NCI-H2081 (cell line): ENCODE measurements at regions not wholly inside any gene's neighbourhood (a gene's known extent, or its start where the extent isn't known, plus 50 kb on each side); places are given as distances from the start of the nearest gene placed in this dataset.
"Not testable (repeated sequence)": the region's sequence is repeated elsewhere in the genome, so short reads cannot be mapped to it uniquely, and the experiment has no call there.

Experiments
- DNase-seq, 2 experiments: peaks; one replicate each; lab custom pipeline; 2025; lab: John Stamatoyannopoulos, UW

DNA sequence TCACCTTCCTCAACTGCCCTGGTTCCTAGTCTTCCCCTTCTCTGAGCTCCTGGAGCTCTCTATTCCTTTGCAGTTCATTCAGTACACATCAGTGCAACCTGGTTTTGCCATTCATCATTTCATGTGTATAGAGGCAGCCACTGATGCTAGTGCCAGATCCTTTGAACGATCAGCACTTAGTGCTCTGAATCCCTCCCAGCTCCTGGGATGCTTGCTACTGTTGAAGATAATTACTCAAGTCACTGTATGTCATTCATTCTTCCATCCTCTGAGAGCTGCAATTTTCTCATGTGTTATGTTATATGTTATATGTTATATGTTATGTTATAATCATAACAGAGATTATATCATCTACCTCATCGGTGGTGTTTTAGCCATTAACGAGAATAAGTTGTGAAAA is 98.5 kb upstream of the UXS1 start:
- DNase-seq = no peak

DNA sequence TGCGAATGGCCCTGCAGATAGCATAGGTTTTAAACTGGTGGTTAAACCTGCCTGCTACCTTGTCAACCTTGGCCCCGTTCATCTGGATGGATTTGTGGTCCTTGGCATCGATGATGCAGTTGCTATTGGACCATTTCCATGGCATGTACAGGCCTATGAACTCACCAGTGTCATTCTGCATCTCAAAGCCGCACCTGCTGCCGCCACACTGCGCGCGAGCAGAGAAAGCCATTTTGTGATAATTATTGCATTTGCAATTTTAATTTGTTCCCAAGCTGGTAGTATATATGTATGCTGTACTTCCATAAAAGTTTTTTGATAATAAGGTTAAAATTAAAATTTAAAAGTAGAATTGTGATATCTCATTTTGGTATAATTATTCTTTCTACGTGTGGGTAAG is 94.8 kb upstream of the UXS1 start:
- no peak for DNase-seq

GRCh38 chr2:106285237-106285829 is 91.2 kb upstream of the UXS1 start:
- DNase-seq = no peak

- DNase-seq = no peak
Observed at GRCh38 chr2:106284691-106285202, 90.6 kb upstream of the UXS1 start.

DNA sequence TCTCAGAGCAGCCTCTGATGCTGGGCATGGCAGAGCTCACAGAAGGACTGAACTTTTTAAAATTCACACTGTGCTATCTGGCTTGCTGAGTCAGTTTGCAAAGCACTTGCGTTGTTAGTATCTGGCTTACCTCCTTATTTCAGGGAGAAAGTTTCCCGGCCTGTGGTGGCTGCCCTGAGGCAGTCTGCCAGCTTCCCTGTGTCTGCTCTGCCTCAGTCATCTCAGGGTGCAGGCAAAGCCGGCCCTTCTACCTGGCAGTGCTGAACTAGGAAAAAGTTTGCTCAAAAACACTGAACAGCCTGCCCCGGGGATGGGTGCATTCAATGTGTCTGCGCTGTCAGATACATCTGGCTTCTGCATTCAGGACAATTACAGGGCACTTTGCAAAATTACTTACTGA is 90.2 kb upstream of the UXS1 start:
- DNase-seq = no peak

DNA sequence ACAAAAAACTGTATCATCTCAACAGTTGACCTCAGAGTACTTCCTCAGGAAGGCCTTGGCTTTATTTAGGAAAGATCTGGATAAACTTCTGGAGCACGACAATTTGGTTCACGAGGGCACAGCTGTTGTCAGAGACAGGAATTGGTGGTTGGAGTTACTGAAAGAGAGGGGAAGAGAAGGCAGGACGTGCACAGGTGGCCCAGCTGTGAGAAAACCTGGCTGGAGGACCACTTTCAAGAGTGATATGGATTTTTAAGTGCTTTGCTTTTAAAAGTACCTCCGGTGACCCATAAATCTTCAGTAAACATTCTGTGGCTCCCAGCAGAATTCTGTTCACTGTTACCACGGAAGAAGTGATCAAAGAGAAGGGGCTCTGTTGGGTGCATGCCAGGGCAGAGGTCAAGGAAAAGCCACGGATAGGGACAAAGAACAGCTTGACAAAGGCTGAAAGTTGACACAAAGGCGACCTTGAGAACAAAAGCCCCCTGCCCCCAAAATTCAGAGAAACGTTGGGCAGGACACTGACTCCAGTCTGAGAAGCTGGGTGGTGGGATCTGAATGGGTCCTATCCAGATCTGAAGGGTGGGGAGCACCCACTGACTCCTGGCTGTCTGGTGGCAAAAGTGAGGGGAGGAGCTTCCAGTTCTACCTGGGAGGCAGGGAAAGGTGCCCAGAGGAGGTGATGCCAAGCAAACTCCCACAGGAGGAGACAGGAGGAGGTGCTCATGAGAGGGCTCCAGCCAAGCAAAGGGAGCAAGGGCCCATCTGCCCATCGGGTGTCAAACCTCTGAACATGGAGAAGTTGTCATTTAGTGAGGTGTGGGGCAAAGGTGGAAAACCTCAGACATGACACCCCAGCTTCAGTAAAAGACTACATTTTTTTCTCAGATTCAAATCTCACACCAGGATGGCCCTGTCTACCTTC is 89.4 kb upstream of the UXS1 start:
- not testable (repeated sequence) for DNase-seq

GRCh38 chr2:106282462-106283170 is 88.5 kb upstream of the UXS1 start:
- no peak for DNase-seq

DNA sequence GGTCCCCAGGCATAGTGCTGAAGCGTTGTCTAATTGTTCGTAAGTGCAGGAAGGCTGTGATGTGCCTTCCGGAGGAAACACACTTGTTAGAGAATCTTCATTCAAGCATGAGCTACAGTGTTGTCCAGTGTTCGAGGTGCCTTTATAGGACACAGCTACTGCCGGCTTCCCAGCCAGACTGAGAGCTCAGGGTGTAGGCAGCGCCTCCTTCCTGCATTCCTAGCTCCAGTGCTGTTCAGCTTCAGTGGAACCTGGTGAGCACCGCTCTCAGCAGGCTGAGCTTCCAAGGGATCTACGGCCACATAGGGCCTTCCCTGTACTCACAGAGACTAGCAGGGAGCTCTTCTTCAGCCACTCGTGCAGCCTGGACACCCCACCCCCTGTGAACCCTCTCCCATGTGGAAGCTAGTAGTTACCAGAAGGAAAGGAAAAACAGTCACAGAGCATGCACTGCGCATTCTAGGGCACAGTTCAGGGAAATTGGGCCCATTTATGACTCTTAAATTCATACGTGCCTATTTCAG is 87.9 kb upstream of the UXS1 start:
- not testable (repeated sequence) for DNase-seq

- DNase-seq = no peak
Observed at GRCh38 chr2:106280722-106281446, 86.8 kb upstream of the UXS1 start.

GRCh38 chr2:106280224-106280623 is 86.1 kb upstream of the UXS1 start:
- no peak for DNase-seq

- no peak for DNase-seq
Observed at GRCh38 chr2:106278112-106278876, 84.2 kb upstream of the UXS1 start.

DNA sequence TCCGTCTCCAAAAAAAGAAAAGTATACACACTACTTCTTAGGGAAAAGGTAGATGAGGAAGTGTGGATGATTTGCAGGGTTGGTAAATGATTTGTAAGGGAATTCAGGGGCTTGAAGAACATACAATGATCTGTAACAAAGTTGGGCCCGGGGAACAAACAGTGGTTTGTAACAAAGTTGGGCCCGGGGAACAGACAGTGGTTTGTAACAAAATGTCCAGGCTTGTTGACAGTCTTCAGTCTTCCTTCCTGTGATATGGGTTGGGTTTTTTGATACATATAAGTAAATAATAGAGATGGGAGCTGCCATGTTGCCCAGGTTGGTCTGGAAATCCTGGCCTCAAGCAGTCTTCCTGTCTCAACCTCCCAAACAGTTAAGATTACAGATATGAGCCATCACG is 83.3 kb upstream of the UXS1 start:
- DNase-seq = no peak

DNA sequence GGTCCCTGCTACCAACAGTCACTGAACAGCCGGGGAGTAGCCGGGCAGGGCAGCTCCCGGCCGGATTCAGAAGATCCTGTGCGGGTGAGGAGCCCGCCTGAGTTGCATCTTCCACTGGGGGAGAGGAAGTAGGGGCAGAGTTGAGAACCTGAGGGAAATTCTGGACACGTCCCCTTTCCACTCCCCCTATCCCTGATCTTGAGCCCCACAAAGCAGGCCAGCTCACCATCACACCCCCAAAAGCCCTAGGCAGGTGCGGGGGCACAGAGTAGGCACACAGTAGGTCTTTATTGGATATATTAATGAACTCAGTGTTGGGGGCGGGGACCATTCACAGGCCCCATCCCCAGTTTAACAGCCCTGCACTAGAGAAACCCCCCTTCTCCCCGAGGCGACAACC is 81.9 kb upstream of the UXS1 start:
- no peak for DNase-seq

DNA sequence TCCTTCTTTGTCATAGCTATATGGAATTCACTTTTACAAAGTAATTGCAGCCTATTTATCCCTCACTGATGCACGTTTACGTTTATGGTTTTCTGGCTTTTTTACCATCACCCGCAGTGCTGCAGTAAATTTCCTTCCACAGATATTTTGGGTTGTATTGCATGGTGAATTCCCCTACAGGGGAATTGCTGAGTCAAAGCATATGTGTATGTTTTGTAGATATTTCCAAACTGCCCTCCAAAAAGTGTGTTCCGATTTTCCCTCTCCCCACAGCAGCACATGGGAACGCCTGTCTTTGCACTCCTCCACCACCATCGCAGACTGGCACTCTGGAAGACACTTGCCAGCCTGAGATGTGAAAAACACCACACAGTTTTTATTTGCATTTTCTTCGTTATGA is 80.6 kb upstream of the UXS1 start:
- no peak for DNase-seq

DNA sequence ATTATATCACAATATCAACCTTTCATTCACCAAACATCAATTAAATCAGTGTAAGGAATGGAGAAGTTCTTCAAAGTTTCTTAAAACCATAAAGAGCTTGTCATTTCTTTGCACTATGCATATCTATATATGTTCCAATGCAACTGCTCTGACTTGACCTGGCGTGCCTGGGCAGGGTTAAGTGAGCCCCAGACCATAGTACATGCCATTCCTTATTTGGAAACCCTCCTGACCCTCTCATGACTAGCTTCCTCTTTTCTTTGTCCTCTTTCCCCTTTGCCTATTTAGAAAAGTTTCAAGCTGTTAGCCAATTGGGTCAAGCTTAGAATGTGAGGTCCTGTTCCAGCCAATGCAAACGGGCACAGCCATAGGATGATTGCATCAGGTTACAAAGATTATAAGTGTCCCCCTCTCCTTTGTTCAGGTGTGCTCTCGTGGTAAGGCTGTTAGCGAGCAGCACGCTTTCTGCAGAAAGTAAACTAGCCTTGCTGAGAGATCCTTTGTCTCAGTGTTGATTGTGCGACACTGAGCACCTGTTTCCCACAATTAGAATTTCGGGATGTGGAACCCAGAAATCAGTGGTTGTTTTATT is 78.2 kb upstream of the UXS1 start:
- no peak for DNase-seq

GRCh38 chr2:106270471-106270891 is 76.4 kb upstream of the UXS1 start:
- DNase-seq = no peak

- peak; percentile 35 to 72 for DNase-seq
Observed at GRCh38 chr2:106269591-106270291, 75.6 kb upstream of the UXS1 start.

GRCh38 chr2:106267997-106268396 is 73.9 kb upstream of the UXS1 start:
- no peak for DNase-seq

GRCh38 chr2:106261871-106262321 is 67.8 kb upstream of the UXS1 start:
- DNase-seq = no peak

GRCh38 chr2:106258859-106259258 is 64.8 kb upstream of the UXS1 start:
- not testable (repeated sequence) for DNase-seq
